Motor neuron (in vitro differentiated cells): ENCODE measurements at regions not wholly inside any gene's neighbourhood (a gene's known extent, or its start where the extent isn't known, plus 50 kb on each side); places are given as distances from the start of the nearest gene placed in this dataset.
"Not testable (repeated sequence)": the region's sequence is repeated elsewhere in the genome, so short reads cannot be mapped to it uniquely, and the experiment has no call there.

Experiments
- ATAC-seq, 8 experiments: fragments of 200-7000 bp; cut with Tn5 transposase; replicated peaks in 6 of 8; 2 replicates each; pipeline ENCODE4 v1.8.0; 2021; ENCODE audit warnings: mild to moderate bottlenecking in 8 of 8, moderate library complexity in 8 of 8
- H3K27ac ChIP-seq, 2 donors: fragments of 250-450 bp; sonication (Bioruptor Pico); 2 replicates each; pipeline ENCODE4 v1.9.0; 2021; ENCODE audit warnings: antibody characterized with exemption in 2 of 2, mild to moderate bottlenecking in 2 of 2, moderate library complexity in 1 of 2
- H3K4me1 ChIP-seq, 2 donors: fragments of 250-450 bp; sonication (Bioruptor Pico); replicated peaks in 1 of 2; 2 replicates each; pipeline ENCODE4 v1.6.1; 2021; ENCODE audit warnings: antibody characterized with exemption in 2 of 2, mild to moderate bottlenecking in 2 of 2, moderate library complexity in 1 of 2
- H3K4me3 ChIP-seq, 5 donors: fragments of 250-450 bp; sonication (Bioruptor Pico); 2 replicates each; pipeline ENCODE4 v1.9.0; 2021; ENCODE audit warnings: antibody characterized with exemption in 5 of 5, mild to moderate bottlenecking in 5 of 5, moderate library complexity in 4 of 5
- WGBS, 10 experiments: fragments of 450-650 bp; shearing (Covaris generic); methylation state at CpG; one replicate each; pipeline ENCODE4 v1.0.0; 2022; 5-methylcytosine and 5-hydroxymethylcytosine counted together
- in situ Hi-C, 9 experiments: fragments of 400-800 bp; cut with MboI; loops; one replicate each; pipeline ENCODE4 v1.15.0; 2021; ENCODE audit warnings: low sequenced_read_pairs in 9 of 9, low pct_unique_long_range_greater_than_20kb in 2 of 9; ENCODE audit not compliant: unreplicated experiment in 9 of 9

- 20 to 100% (median 68%) methylated on average over 1 to 3 of the region's 5 CpGs; no CpG with 5 or more reads in 4 of the 10 experiments for WGBS, 10 experiments
Measured at GRCh38 chr12:76292891-76293290, 55.3 kb downstream of the BBS10 start.

GRCh38 chr12:76292305-76292704 lies 55.9 kb downstream of the BBS10 start:
- H3K27ac ChIP-seq, in situ Hi-C loops, ATAC-seq, H3K4me1 ChIP-seq, H3K4me3 ChIP-seq: not testable (repeated sequence)
- WGBS, 10 experiments: 33 to 100% (median 66%) methylated on average over 1 to 6 of the region's 8 CpGs; no CpG with 5 or more reads in 2 of the 10 experiments

More at GRCh38 chr12:76292891-76293290, 55.3 kb downstream of the BBS10 start:
- H3K4me1 ChIP-seq, ATAC-seq, H3K4me3 ChIP-seq, H3K27ac ChIP-seq, in situ Hi-C loops: not testable (repeated sequence)

GRCh38 chr12:76290963-76291859 lies 57.0 kb downstream of the BBS10 start:
- WGBS, 10 experiments: 0 to 89% (median 76%) methylated on average over 2 to 3 of the region's 3 CpGs; no CpG with 5 or more reads in 2 of the 10 experiments
- Histone ChIP-seq H3K4me3 (no peak overlapping the region), H3K27ac (no peak overlapping the region), H3K4me1 (no peaks in the 10 kb centered on the region)
- no peak for ATAC-seq
- in situ Hi-C loops: no loop called here

- ATAC-seq: no peak
- Histone ChIP-seq H3K27ac (no peak overlapping the region), H3K4me3 (no peak overlapping the region), H3K4me1 (peaks cover 0 to 6% of the 10 kb centered on the region in 2 donors)
- in situ Hi-C loops: no loop called here
Measured at GRCh38 chr12:76288218-76288617, 60.0 kb downstream of the BBS10 start.

- in situ Hi-C loops: no loop called here
- peak; percentile 25 to 91 (median 54) for ATAC-seq
- 30 to 100% (median 75%) methylated on average over 1 to 5 of the region's 5 CpGs; no CpG with 5 or more reads in 2 of the 10 experiments for WGBS, 10 experiments
Measured at GRCh38 chr12:76284816-76285750, 63.1 kb downstream of the BBS10 start.

GRCh38 chr12:76282744-76283143 lies 65.5 kb downstream of the BBS10 start:
- no peak for ATAC-seq
- no peak overlapping the region for H3K4me3 ChIP-seq
- no peak overlapping the region for H3K27ac ChIP-seq
- H3K4me1 ChIP-seq: peaks cover 0 to 6% of the 10 kb centered on the region in 2 donors
- in situ Hi-C loops: no loop called here

More at GRCh38 chr12:76284816-76285750, 63.1 kb downstream of the BBS10 start:
- H3K4me3 ChIP-seq: no peak overlapping the region
- H3K27ac ChIP-seq: no peak overlapping the region
- H3K4me1 ChIP-seq: peaks cover 0 to 6% of the 10 kb centered on the region in 2 donors

- WGBS, 10 experiments: 0 to 100% (median 60%) methylated on average over 1 to 4 of the region's 4 CpGs
- ATAC-seq: no peak
- Histone ChIP-seq H3K4me1 (peaks cover under 1 to 9% of the 10 kb centered on the region in 2 donors), H3K4me3 (no peak overlapping the region), H3K27ac (no peak overlapping the region)
- in situ Hi-C loops: no loop called here
Measured at GRCh38 chr12:76277480-76277879, 70.7 kb downstream of the BBS10 start.

GRCh38 chr12:76276499-76277151 lies 71.6 kb downstream of the BBS10 start:
- H3K27ac ChIP-seq: no peak overlapping the region
- ATAC-seq: no peak
- H3K4me3 ChIP-seq: no peak overlapping the region
- WGBS, 10 experiments: 20 to 100% (median 85%) methylated on average over 1 to 4 of the region's 4 CpGs; no CpG with 5 or more reads in 2 of the 10 experiments
- in situ Hi-C loops: no loop called here
- peaks cover 9 to 18% of the 10 kb centered on the region in 2 donors for H3K4me1 ChIP-seq

GRCh38 chr12:76275511-76276093 lies 72.6 kb downstream of the BBS10 start:
- no peak for ATAC-seq
- 70 to 100% (median 90%) methylated on average over 1 to 5 of the region's 5 CpGs; no CpG with 5 or more reads in 3 of the 10 experiments for WGBS, 10 experiments
- Histone ChIP-seq H3K4me3 (no peak overlapping the region), H3K27ac (no peak overlapping the region), H3K4me1 (peaks cover 9 to 20% of the 10 kb centered on the region in 2 donors)
- in situ Hi-C loops: no loop called here

GRCh38 chr12:76274420-76275083 lies 73.7 kb downstream of the BBS10 start:
- in situ Hi-C loops: no loop called here
- Histone ChIP-seq H3K4me1 (peaks cover 9 to 20% of the 10 kb centered on the region in 2 donors), H3K4me3 (no peak overlapping the region), H3K27ac (no peak overlapping the region)
- WGBS, 10 experiments: 0 to 100% (median 79%) methylated on average over 2 to 3 of the region's 3 CpGs; no CpG with 5 or more reads in 1 of the 10 experiments
- ATAC-seq: peak in 6 of 8 experiments; percentile 36 to 86 (median 66)

GRCh38 chr12:76272287-76272686 lies 75.9 kb downstream of the BBS10 start:
- in situ Hi-C loops: no loop called here
- Histone ChIP-seq H3K27ac (no peak overlapping the region), H3K4me3 (no peak overlapping the region), H3K4me1 (peaks cover 9 to 20% of the 10 kb centered on the region in 2 donors)
- WGBS, 10 experiments: 19 to 100% (median 33%) methylated on average over 1 to 4 of the region's 4 CpGs; no CpG with 5 or more reads in 3 of the 10 experiments
- peak in 5 of 8 experiments; percentile 14 to 65 (median 58) for ATAC-seq
